HEK293 (cell line): ENCODE measurements at regions not wholly inside any gene's neighbourhood (a gene's known extent, or its start where the extent isn't known, plus 50 kb on each side); places are given as distances from the start of the nearest gene placed in this dataset.

ENCODE experiments used
- KLF17 ChIP-seq: fragments of 450-650 bp; formaldehyde crosslinking; IDR thresholded peaks from 2 replicates; pipeline ENCODE4 v1.5.1; 2016; ENCODE audit warnings: missing biosample characterization, missing genetic modification characterization
- ZBTB44 ChIP-seq: fragments of 450-650 bp; IDR thresholded peaks from 2 replicates; pipeline ENCODE4 v1.5.1; 2018; ENCODE audit warnings: missing biosample characterization, mild to moderate bottlenecking, missing genetic modification characterization
- ZNF449 ChIP-seq: fragments of 450-650 bp; formaldehyde crosslinking; IDR thresholded peaks from 2 replicates; pipeline ENCODE4 v1.5.1; 2017; ENCODE audit warnings: missing biosample characterization, mild to moderate bottlenecking, missing genetic modification characterization, moderate library complexity
- ZNF785 ChIP-seq: fragments of 450-650 bp; formaldehyde crosslinking; IDR thresholded peaks from 2 replicates; pipeline ENCODE4 v1.5.1; 2016; ENCODE audit warnings: missing biosample characterization, missing genetic modification characterization
- TF ChIP-seq, protein P1 (sequence below): fragments of 450-650 bp; formaldehyde crosslinking; IDR thresholded peaks from 2 replicates; pipeline ENCODE4 v1.5.1; 2016; ENCODE audit warnings: missing biosample characterization, missing genetic modification characterization

GRCh38 chr4:60221866-60222265 lies 978.3 kb upstream of the ADGRL3 start:
- TF ChIP-seq ZNF449 (tag by site-specific recombination) (no peak), ZNF785 (tag by site-specific recombination) (no peak), ZBTB44 (no peak), KLF17 (tag by site-specific recombination) (no peak)
- TF ChIP-seq, protein P1, sequence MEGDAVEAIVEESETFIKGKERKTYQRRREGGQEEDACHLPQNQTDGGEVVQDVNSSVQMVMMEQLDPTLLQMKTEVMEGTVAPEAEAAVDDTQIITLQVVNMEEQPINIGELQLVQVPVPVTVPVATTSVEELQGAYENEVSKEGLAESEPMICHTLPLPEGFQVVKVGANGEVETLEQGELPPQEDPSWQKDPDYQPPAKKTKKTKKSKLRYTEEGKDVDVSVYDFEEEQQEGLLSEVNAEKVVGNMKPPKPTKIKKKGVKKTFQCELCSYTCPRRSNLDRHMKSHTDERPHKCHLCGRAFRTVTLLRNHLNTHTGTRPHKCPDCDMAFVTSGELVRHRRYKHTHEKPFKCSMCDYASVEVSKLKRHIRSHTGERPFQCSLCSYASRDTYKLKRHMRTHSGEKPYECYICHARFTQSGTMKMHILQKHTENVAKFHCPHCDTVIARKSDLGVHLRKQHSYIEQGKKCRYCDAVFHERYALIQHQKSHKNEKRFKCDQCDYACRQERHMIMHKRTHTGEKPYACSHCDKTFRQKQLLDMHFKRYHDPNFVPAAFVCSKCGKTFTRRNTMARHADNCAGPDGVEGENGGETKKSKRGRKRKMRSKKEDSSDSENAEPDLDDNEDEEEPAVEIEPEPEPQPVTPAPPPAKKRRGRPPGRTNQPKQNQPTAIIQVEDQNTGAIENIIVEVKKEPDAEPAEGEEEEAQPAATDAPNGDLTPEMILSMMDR (tag by site-specific recombination): no peak
